H1 (cell line): ENCODE measurements at regions not wholly inside any gene's neighbourhood (a gene's known extent, or its start where the extent isn't known, plus 50 kb on each side); places are given as distances from the start of the nearest gene placed in this dataset.

Experiments used
- CHD7 ChIP-seq: fragments of 300-600 bp; sonication (generic); IDR thresholded peaks from 2 replicates; pipeline ENCODE4 v1.7.1; 2012; ENCODE audit warnings: low read length, moderate library complexity, mild to moderate bottlenecking, inconsistent platforms; ENCODE audit not compliant: insufficient replicate concordance
- SRF ChIP-seq: IDR thresholded peaks from 2 replicates; pipeline ENCODE4 v1.6.1; 2011; ENCODE audit warnings: mild to moderate bottlenecking, low read depth, low read length, moderate library complexity

GRCh38 chr17:11170881-11171280 lies 70.1 kb upstream of the SHISA6 start (continued):
- no peak for TF ChIP-seq CHD7
- TF ChIP-seq SRF, result no peak
- TF ChIP-seq, all 59 proteins: peak for 0
